ENCODE measurements at regions not wholly inside any gene's neighbourhood (a gene's known extent, or its start where the extent isn't known, plus 50 kb on each side); places are given as distances from the start of the nearest gene placed in this dataset.

- ATAC-seq, result peak; percentile 86
- peak overlapping the region; percentile 33 for H3K4me3 Mint-ChIP-seq
- peaks cover 32% of the 10 kb centered on the region for H3K4me1 Mint-ChIP-seq (ENCODE audit: low read depth)
- ChIA-PET CTCF (no interaction called here), POLR2A (no interaction called here)
- peak; percentile 60 for DNase-seq
- no peaks in the 10 kb centered on the region for H3K9me3 Mint-ChIP-seq
- TF ChIP-seq, protein P1, sequence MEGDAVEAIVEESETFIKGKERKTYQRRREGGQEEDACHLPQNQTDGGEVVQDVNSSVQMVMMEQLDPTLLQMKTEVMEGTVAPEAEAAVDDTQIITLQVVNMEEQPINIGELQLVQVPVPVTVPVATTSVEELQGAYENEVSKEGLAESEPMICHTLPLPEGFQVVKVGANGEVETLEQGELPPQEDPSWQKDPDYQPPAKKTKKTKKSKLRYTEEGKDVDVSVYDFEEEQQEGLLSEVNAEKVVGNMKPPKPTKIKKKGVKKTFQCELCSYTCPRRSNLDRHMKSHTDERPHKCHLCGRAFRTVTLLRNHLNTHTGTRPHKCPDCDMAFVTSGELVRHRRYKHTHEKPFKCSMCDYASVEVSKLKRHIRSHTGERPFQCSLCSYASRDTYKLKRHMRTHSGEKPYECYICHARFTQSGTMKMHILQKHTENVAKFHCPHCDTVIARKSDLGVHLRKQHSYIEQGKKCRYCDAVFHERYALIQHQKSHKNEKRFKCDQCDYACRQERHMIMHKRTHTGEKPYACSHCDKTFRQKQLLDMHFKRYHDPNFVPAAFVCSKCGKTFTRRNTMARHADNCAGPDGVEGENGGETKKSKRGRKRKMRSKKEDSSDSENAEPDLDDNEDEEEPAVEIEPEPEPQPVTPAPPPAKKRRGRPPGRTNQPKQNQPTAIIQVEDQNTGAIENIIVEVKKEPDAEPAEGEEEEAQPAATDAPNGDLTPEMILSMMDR (IDR thresholded peaks at IDR 0.05), result no peak
- intact Hi-C loops (cut with micrococcal nuclease), result loop anchor here (2.0 to 10.0 kb wide), 3 partner anchors 58 to 240 kb away; partner anchors contain the start of gene RAB38
- no peaks in the 10 kb centered on the region for H3K36me3 Mint-ChIP-seq (ENCODE audit: low read depth)
- H3K27ac Mint-ChIP-seq, result peak overlapping the region; percentile 80
- H3K27me3 Mint-ChIP-seq, result no peaks in the 10 kb centered on the region
Measured at GRCh38 chr11:88414981-88415413, 77.5 kb upstream of the CTSC start.

DNA sequence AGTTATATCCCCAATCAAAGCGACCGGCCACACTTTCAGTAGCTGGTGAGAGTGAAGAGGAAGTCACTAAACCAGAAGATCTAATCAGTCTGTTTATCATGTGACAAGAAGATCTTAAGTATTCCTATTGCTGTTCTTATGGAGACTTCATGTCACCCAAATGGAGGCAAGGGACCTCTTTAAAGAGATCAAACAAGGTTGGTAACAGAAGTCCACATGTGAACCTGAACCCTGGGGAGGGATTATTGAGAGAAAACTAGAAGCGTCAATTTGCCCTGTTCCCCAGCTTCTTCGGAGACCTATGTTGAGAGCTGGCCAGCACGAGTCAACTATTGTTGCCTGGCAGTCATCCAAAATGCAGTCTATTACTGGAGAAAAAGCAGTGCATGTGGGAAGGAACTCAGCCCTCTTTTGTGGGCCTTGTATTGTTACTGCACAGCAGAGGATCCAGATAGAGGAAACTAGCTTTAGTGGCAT is 76.9 kb upstream of the CTSC start:
- peaks cover 26% of the 10 kb centered on the region for H3K4me1 Mint-ChIP-seq (ENCODE audit: low read depth)
- peak; percentile 57 for ATAC-seq
- no peak overlapping the region for H3K27ac Mint-ChIP-seq
- ChIA-PET POLR2A (no interaction called here), CTCF (interaction anchor here (1.4 kb wide), 1 partner anchor 10 kb away, joined by 4 read pairs; no protein-coding TSS in a partner anchor)
- H3K4me3 Mint-ChIP-seq, result peak overlapping the region; percentile 33
- TF ChIP-seq, protein P1 (IDR thresholded peaks at IDR 0.05), result no peak
- DNase-seq, result peak; percentile 35
- no peaks in the 10 kb centered on the region for H3K9me3 Mint-ChIP-seq
- no peaks in the 10 kb centered on the region for H3K27me3 Mint-ChIP-seq
- intact Hi-C loops (cut with micrococcal nuclease), result loop anchor here (2.0 to 10.0 kb wide), 2 partner anchors 76 to 240 kb away; partner anchors contain the start of gene RAB38
- H3K36me3 Mint-ChIP-seq (ENCODE audit: low read depth), result no peaks in the 10 kb centered on the region

DNA sequence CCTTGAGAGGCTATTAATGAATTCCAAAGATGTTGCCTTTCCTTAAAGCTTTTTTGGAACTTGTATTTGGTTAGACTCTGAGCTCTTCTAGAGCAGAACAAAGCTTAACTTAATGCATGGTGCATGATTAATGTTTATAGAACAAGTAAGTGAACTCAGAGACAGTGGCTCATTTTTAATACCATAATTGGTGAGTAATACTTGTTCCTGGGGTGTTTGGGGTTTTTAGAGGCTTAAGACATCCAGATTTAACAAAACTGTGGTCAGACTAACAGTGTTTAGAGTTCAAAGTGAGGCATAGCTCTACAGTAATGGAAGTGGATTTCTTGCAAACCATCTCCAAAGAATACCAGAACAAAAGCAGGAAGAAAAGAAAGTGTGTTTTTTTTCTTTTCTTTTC is 73.7 kb upstream of the CTSC start:
- ATAC-seq (no peak), DNase-seq (no peak)
- Mint-ChIP-seq H3K27ac (no peak overlapping the region), H3K4me1 (ENCODE audit: low read depth) (peaks cover 26% of the 10 kb centered on the region), H3K4me3 (no peak overlapping the region), H3K36me3 (ENCODE audit: low read depth) (no peaks in the 10 kb centered on the region), H3K9me3 (no peaks in the 10 kb centered on the region), H3K27me3 (no peaks in the 10 kb centered on the region)
- intact Hi-C loops (cut with micrococcal nuclease), result loop anchor here (10.0 kb wide), 1 partner anchor 236 kb away; the partner anchor contains the start of gene RAB38
- TF ChIP-seq, protein P1 (IDR thresholded peaks at IDR 0.05), result no peak
- CTCF ChIA-PET, result no interaction called here
- POLR2A ChIA-PET, result no interaction called here

DNA sequence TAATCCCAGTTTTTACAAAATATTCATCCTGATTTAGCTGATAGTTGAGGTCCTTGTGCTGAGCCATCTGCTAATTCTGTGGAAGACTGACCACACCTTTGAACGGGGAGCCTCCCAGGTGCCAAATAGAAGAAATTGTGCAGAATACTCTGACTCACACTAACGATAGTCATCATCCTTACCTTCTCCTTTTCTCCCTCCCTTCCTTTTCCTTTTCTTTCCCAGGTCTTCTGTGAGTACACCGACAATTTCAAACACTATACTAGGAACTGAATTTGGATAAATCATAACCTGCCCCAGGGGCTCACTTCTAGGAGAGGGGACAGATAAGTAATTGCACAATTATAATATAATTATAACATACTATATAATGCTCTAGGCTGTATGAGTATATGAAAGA is 73.1 kb upstream of the CTSC start:
- H3K27me3 Mint-ChIP-seq, result no peaks in the 10 kb centered on the region
- TF ChIP-seq, protein P1 (IDR thresholded peaks at IDR 0.05), result no peak
- DNase-seq (no peak), ATAC-seq (no peak)
- H3K4me1 Mint-ChIP-seq (ENCODE audit: low read depth), result peaks cover 24% of the 10 kb centered on the region
- H3K27ac Mint-ChIP-seq, result no peak overlapping the region
- no peaks in the 10 kb centered on the region for H3K36me3 Mint-ChIP-seq (ENCODE audit: low read depth)
- intact Hi-C loops (cut with micrococcal nuclease), result loop anchor here (10.0 kb wide), 1 partner anchor 236 kb away; the partner anchor contains the start of gene RAB38
- no peaks in the 10 kb centered on the region for H3K9me3 Mint-ChIP-seq
- CTCF ChIA-PET, result no interaction called here
- H3K4me3 Mint-ChIP-seq, result no peak overlapping the region
- POLR2A ChIA-PET, result no interaction called here

DNA sequence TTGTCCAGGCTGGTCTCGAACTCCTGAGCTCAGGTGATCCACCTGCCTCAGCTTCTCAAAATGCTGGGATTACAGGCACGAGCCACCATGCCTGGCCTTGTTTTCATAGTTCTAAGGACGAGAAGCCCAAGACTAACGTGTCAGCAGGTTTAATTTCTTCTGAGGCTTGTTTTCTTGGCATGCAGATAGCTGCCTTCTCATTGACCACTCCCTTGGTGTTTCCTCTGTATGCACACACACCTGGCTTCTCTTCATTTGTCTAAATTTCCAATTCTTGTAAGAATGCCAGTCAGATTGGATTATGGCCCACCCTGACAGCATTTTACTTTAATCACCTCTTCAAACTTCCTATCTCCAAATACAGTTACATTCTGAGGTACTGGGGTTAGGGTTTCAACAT is 72.5 kb upstream of the CTSC start:
- no peaks in the 10 kb centered on the region for H3K36me3 Mint-ChIP-seq (ENCODE audit: low read depth)
- DNase-seq (no peak), ATAC-seq (no peak)
- ChIA-PET POLR2A (no interaction called here), CTCF (no interaction called here)
- intact Hi-C loops (cut with micrococcal nuclease), result loop anchor here (10.0 kb wide), 1 partner anchor 235 kb away; the partner anchor contains the start of gene RAB38
- H3K4me3 Mint-ChIP-seq, result no peak overlapping the region
- no peaks in the 10 kb centered on the region for H3K9me3 Mint-ChIP-seq
- H3K27me3 Mint-ChIP-seq, result no peaks in the 10 kb centered on the region
- peaks cover 20% of the 10 kb centered on the region for H3K4me1 Mint-ChIP-seq (ENCODE audit: low read depth)
- H3K27ac Mint-ChIP-seq, result no peak overlapping the region
- TF ChIP-seq, protein P1 (IDR thresholded peaks at IDR 0.05), result no peak
